Activated CD4-positive, alpha-beta memory T cell treated with anti-CD3 and anti-CD28 coated beads for 36 hours (primary cell): ENCODE measurements at regions not wholly inside any gene's neighbourhood (a gene's known extent, or its start where the extent isn't known, plus 50 kb on each side); places are given as distances from the start of the nearest gene placed in this dataset.
"Not testable (repeated sequence)": the region's sequence is repeated elsewhere in the genome, so short reads cannot be mapped to it uniquely, and the experiment has no call there.

ENCODE experiments used
- CTCF ChIA-PET: fragments of 350-600 bp; sonication (Branson Sonifier 250); formaldehyde crosslinking; loops from one replicate; lab custom pipeline; 2021; ENCODE audit warnings: antibody characterized with exemption, inconsistent platforms; lab: Charles Lee
- POLR2A ChIA-PET: fragments of 350-600 bp; sonication (Branson Sonifier 250); formaldehyde crosslinking; loops from one replicate; lab custom pipeline; 2021; ENCODE audit warnings: antibody characterized with exemption; lab: Charles Lee
- DNase-seq: peaks from one replicate; pipeline ENCODE4 v3.0.0-alpha.2; 2020
- H3K27ac Mint-ChIP-seq: one replicate; pipeline ENCODE4 v1.8.0; 2021; ENCODE audit warnings: mixed read lengths
- H3K27me3 Mint-ChIP-seq: one replicate; pipeline ENCODE4 v1.8.0; 2021; ENCODE audit warnings: mixed read lengths
- H3K36me3 Mint-ChIP-seq: one replicate; pipeline ENCODE4 v1.8.0; 2021; ENCODE audit warnings: mixed read lengths
- H3K4me1 Mint-ChIP-seq: one replicate; pipeline ENCODE4 v1.8.0; 2021; ENCODE audit warnings: low read depth, mixed read lengths
- H3K4me3 Mint-ChIP-seq: one replicate; pipeline ENCODE4 v1.8.0; 2021; ENCODE audit warnings: mild to moderate bottlenecking, mixed read lengths
- H3K9me3 Mint-ChIP-seq: one replicate; pipeline ENCODE4 v1.8.0; 2021; ENCODE audit warnings: mixed read lengths
- intact Hi-C: fragments of 100-400 bp; cut with micrococcal nuclease; formaldehyde crosslinking; loops from one replicate; pipeline ENCODE4 v1.15.1; 2023

DNA sequence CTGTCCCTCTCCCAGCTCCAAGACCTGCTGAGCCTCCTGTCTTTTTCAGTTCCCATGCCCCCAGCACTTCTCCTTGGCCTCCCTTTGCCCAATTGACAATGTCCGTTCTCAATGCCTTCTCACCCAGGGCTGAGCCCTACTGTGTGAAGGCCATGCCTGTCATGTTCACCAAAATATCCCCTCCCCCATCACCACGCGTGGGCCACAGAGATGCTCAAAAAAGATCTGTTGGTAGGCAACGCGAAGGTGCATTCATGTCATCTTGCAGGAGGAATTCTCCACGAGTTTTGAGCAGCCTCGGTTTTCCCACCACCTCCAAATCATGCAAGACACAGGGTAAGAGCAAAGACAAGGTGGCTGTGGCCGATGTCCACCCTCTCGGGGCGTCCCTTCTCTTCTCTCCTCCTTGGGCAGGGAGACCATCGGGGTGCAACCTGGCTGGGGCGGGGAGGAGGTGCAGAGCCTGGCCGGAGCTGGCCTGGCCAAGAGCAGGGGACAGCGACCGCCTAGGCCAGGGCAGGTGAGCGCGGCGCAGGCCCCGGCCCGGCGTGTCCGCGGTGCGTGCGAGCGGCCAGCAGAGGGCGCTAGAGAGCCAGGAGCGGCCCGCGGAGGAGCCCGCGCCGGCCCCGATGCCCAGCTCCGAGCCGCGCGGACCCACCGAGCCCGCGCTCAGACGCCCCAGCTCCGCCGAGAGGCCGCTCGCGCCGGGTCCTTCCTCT lies 56.3 kb upstream of the KRTAP5-11 start:
- H3K4me3 Mint-ChIP-seq, H3K27ac Mint-ChIP-seq, POLR2A ChIA-PET, intact Hi-C loops, H3K4me1 Mint-ChIP-seq, H3K36me3 Mint-ChIP-seq, H3K9me3 Mint-ChIP-seq: not testable (repeated sequence)
- peaks cover 28% of the 10 kb centered on the region for H3K27me3 Mint-ChIP-seq
- peak; percentile 70 for DNase-seq
- CTCF ChIA-PET, result interaction anchor here (0.6 to 1.6 kb wide), 3 partner anchors 96 to 136 kb away, joined by 3 to 5 read pairs (median 4); no protein-coding TSS in a partner anchor

DNA sequence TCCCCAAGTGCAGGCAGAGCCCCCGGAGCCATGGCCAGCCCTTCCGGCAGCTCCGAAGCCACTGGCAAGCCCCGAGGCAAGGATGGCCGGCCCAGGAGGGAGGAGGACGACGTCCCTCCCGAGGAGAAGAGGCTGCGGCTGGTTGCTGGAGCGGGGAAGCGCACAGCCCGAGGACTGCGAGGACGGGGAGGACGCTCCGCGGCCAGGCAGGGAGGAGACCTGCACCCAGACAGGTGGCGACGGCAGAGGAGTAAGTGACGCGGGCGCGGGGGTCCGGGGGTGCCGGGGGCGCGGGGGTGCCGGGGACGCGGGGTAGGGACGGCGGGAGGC lies 56.8 kb upstream of the KRTAP5-11 start:
- H3K4me3 Mint-ChIP-seq, H3K27ac Mint-ChIP-seq, intact Hi-C loops, H3K4me1 Mint-ChIP-seq, DNase-seq, H3K36me3 Mint-ChIP-seq, H3K9me3 Mint-ChIP-seq, POLR2A ChIA-PET: not testable (repeated sequence)
- peaks cover 28% of the 10 kb centered on the region for H3K27me3 Mint-ChIP-seq
- CTCF ChIA-PET, result interaction anchor here (0.6 to 1.6 kb wide), 3 partner anchors 95 to 135 kb away, joined by 3 to 5 read pairs (median 4); no protein-coding TSS in a partner anchor

DNA sequence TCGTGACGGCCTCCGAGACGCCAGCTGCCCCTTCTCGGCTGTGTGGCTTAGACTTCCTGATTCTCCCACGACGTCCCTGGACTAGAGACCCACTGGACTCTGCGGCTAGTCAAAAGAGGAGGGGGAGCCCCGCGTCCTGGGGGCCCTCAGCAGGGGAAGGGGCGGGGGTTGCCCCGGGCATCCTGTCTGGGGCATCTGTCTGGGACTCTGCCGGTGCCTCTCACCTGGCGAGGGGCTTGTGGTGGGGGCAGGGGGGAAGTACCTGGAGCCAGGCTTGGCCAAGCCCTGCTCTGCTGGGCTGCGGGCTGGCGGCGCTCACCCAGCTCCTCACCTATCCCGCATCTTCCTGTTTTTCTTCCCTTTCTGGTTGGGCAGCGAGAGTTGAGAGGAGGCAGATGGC lies 57.2 kb upstream of the KRTAP5-11 start:
- intact Hi-C loops, result loop anchor here (10.0 kb wide), 1 partner anchor 95 kb away; no protein-coding TSS in a partner anchor
- H3K9me3 Mint-ChIP-seq, H3K27ac Mint-ChIP-seq, H3K36me3 Mint-ChIP-seq, DNase-seq, H3K4me3 Mint-ChIP-seq, H3K4me1 Mint-ChIP-seq, POLR2A ChIA-PET: not testable (repeated sequence)
- H3K27me3 Mint-ChIP-seq, result peaks cover 32% of the 10 kb centered on the region
- CTCF ChIA-PET, result interaction anchor here (0.6 to 1.6 kb wide), 3 partner anchors 95 to 135 kb away, joined by 3 to 5 read pairs (median 4); no protein-coding TSS in a partner anchor

DNA sequence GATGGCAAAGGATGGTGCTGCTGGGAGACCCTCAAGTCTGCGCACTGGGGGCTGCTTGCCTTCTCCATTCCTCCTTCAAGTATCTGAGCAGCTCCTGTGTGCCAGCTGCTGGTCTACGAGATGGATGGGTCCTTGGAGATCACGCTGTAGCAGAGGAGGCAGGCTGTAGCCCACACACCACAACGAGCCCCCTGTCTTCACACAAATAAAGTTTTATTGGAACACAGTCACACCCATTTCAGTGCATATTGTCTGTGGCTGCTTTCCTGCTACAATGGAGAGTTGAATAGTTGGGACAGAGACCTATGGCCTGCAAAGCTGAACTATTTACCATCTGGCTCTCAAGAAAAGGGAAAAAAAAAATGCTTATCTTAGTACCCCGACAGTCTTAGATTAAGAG lies 64.4 kb upstream of the KRTAP5-11 start:
- POLR2A ChIA-PET, H3K36me3 Mint-ChIP-seq, H3K27me3 Mint-ChIP-seq, H3K4me3 Mint-ChIP-seq, H3K27ac Mint-ChIP-seq, DNase-seq, CTCF ChIA-PET, H3K4me1 Mint-ChIP-seq, H3K9me3 Mint-ChIP-seq: not testable (repeated sequence)
- intact Hi-C loops, result loop anchor here (10.0 kb wide), 1 partner anchor 88 kb away; no protein-coding TSS in a partner anchor

DNA sequence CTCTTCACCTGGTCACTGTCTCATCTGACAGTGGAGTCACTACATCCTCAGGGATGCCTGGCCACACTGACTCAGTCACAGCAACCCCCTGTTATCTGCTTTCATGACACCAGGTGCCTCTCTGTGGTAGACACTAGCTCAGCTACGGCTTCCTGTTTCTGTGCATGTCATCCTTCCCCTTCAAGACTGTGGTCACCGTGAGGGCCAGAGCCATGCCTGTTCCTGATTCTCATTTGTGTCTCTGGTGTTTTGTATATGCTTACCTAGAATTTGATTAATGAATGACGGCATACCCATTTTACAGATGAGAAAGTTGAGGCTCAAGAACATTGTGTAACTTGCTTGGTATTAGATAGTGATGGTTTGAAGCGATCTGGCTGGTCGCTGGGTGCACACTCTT lies 70.3 kb upstream of the KRTAP5-11 start:
- H3K27me3 Mint-ChIP-seq, H3K4me1 Mint-ChIP-seq, H3K9me3 Mint-ChIP-seq, H3K27ac Mint-ChIP-seq, H3K36me3 Mint-ChIP-seq, DNase-seq, POLR2A ChIA-PET, CTCF ChIA-PET, intact Hi-C loops, H3K4me3 Mint-ChIP-seq: not testable (repeated sequence)

DNA sequence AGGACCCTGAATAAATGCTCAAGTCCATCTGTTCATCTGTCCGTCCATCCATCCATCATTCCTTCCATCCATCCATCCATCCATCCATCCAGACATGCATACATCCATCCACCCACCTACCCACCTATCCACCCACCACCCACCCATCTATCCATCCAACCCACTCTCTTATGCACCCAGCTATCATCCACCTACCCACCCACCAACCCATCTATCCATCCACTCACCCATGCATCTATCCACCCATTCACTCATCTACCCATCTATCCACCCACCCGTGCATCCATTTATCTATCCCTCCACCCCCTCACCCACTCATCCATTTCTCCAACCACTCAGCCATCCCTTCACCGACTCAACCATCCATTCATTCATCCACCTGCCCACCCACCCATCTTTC lies 71.7 kb upstream of the KRTAP5-11 start:
- H3K36me3 Mint-ChIP-seq, POLR2A ChIA-PET: not testable (repeated sequence)

DNA sequence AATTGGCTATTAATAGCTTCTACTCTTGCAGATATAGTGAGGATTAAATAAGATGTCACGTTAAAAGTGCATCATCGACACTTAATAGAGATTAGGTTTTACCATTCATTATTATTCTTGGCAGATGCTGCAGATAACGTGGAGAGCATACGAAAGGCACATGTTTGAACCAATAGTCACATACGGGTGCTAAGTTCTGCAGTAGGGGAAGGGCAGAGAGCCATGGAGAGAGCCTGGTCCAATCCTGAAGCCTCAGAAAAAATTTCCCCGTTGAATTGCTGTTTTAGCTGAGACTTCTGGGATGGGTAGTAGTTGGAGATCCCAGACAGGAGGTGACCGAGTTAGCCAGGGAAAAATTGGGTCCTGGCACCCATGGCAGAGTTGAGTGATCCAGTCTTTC lies 72.4 kb upstream of the KRTAP5-11 start:
- H3K9me3 Mint-ChIP-seq, H3K27ac Mint-ChIP-seq, H3K27me3 Mint-ChIP-seq, DNase-seq, H3K36me3 Mint-ChIP-seq, CTCF ChIA-PET, POLR2A ChIA-PET, H3K4me3 Mint-ChIP-seq, H3K4me1 Mint-ChIP-seq, intact Hi-C loops: not testable (repeated sequence)

More for the DNA sequence above, 71.7 kb upstream of the KRTAP5-11 start:
- DNase-seq, H3K27me3 Mint-ChIP-seq, H3K27ac Mint-ChIP-seq, H3K4me3 Mint-ChIP-seq, H3K9me3 Mint-ChIP-seq, CTCF ChIA-PET, intact Hi-C loops, H3K4me1 Mint-ChIP-seq: not testable (repeated sequence)

DNA sequence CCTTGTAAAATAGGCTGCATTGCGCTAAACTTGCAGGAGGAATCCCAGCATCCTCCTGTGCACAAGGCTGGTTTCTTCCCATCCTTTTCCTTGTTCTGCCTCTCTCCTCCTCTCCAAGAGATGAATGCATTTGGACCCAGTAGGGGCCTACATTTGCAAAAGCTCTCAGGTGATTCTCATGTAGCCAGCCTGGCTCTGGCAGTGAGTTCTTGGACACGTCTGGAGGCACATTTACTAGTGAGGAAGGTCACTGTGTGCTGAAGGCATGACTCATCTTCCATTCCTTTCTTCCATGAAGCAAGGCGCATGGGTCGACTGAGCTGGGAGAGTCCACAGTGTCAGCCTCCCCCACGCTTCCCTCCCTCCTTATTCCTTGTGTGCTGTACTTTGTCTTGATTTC lies 73.8 kb upstream of the KRTAP5-11 start:
- CTCF ChIA-PET, H3K4me3 Mint-ChIP-seq, H3K36me3 Mint-ChIP-seq, H3K27ac Mint-ChIP-seq, H3K4me1 Mint-ChIP-seq, intact Hi-C loops, DNase-seq, H3K27me3 Mint-ChIP-seq, POLR2A ChIA-PET, H3K9me3 Mint-ChIP-seq: not testable (repeated sequence)

DNA sequence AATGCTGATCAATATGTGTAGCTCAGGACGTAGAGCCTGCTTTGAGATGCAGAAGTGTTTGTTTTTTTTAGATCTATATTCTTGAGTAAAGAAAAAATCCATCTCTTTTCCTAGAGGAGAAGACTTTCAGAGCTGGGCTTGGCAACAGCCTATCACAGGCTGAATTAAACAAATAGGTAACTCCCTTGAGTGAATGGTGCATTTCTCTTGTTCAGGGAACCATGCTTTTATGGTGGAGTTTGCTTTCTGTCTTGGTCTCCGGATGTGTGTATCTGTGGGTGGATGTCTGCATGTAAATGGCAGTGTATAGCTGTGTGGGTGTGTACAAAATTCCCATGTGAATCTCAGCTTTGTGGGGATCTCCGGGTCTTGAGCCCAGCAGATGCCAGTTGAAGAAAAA lies 82.3 kb upstream of the KRTAP5-11 start:
- H3K27me3 Mint-ChIP-seq, result peaks cover 14% of the 10 kb centered on the region
- H3K4me3 Mint-ChIP-seq, CTCF ChIA-PET, H3K9me3 Mint-ChIP-seq, DNase-seq, POLR2A ChIA-PET, H3K27ac Mint-ChIP-seq, H3K36me3 Mint-ChIP-seq, intact Hi-C loops, H3K4me1 Mint-ChIP-seq: not testable (repeated sequence)

DNA sequence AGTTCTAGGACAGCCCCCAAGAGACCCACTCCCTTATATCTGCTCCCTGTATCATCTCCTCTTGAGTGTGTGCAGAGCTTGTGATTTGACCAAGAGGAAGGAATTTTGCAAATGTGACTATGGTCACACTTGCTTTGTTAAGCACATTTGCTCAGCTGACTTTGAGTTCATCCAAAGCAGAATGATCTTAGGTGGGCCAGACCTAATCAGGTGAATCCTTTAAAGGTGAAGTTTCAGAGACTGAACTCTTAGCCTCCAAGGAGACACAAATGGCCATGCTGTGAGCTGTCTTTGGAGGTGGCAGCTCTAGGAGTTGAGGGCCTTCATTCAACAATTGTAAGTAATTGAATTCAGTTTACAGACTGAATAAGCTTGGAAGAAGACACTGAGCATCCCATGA lies 115.4 kb upstream of the KRTAP5-11 start:
- H3K4me3 Mint-ChIP-seq, H3K27ac Mint-ChIP-seq, POLR2A ChIA-PET, intact Hi-C loops, H3K36me3 Mint-ChIP-seq, H3K4me1 Mint-ChIP-seq, H3K27me3 Mint-ChIP-seq, CTCF ChIA-PET, H3K9me3 Mint-ChIP-seq, DNase-seq: not testable (repeated sequence)

DNA sequence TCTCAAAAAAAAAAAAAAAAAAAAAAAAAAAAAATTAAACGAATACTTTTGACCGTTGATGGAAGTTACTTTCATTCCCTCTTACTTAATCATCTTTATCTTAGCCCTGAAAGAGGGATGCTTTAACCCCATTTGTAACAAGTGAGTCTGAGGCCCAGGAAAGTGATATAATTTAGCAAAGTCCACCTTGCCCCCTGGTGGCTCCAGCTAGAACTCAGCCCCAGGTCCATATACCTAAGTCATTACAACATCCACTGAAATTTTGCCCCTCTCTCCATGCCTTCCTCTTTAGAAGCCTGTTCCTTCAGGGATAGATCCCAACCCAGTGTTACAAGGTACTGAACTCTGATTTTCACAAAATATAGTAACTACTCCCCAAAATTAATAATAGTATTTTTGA lies 116.3 kb upstream of the KRTAP5-11 start:
- H3K9me3 Mint-ChIP-seq, CTCF ChIA-PET, H3K27me3 Mint-ChIP-seq, POLR2A ChIA-PET, H3K27ac Mint-ChIP-seq, H3K4me3 Mint-ChIP-seq, DNase-seq, H3K36me3 Mint-ChIP-seq, intact Hi-C loops, H3K4me1 Mint-ChIP-seq: not testable (repeated sequence)

DNA sequence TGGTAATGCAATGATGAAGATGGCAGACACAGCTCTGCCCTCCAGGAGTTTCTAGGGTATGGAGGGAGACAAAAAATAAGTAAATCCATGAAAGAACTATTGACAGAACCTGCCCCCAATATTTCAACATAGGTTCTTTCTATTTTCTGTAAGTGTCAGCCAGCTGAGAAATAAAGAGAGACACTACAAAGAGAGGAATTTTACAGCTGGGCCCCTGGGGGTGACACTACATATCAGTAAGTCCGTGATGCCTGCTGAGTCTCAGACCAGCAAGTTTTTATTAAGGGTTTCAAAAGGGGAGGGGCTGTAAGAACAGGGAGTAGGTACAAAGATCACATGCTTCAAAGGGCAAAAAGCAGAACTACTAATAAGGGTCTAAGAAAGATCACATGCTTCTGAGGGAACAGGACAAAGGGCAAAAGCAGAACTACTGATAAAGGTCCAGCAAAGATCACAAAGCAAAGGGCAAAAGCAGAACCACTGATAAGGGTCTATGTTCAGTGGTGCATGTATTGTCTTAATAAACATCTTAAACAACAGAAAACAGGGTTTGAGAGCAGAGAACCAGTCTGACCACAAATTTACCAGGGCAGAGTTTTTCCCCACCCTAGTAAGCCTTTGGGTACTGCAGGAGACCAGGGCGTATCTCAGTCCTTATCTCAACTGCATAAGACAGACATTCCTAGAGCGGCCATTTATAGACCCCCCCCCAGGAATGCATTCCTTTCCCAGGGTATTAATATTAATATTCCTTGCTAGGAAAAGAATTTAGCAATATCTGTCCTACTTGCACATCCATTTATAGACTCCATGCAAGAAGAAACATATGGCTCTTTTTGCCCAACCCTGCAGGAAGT lies 119.0 kb upstream of the KRTAP5-11 start:
- DNase-seq, H3K9me3 Mint-ChIP-seq, POLR2A ChIA-PET, H3K36me3 Mint-ChIP-seq, H3K27ac Mint-ChIP-seq, CTCF ChIA-PET, intact Hi-C loops, H3K27me3 Mint-ChIP-seq, H3K4me1 Mint-ChIP-seq, H3K4me3 Mint-ChIP-seq: not testable (repeated sequence)
